Spinal cord (tissue), 9 donors: ENCODE measurements at regions not wholly inside any gene's neighbourhood (a gene's known extent, or its start where the extent isn't known, plus 50 kb on each side); places are given as distances from the start of the nearest gene placed in this dataset.

ENCODE experiments used
- DNase-seq, 6 donors: peaks; one replicate each; pipeline versions ENCODE4 v3.0.0 to v3.0.0-alpha.2; 2013 to 2015; ENCODE audit warnings: low spot score in 6 of 6, low read depth in 4 of 6
- H3K27ac ChIP-seq: one replicate; pipeline ENCODE4 v1.5.1; 2013; ENCODE audit warnings: low read depth, low read length, control low read depth
- H3K27me3 ChIP-seq: one replicate; pipeline ENCODE4 v1.6.1; 2013; ENCODE audit warnings: low read length; ENCODE audit not compliant: control insufficient read depth, insufficient read depth
- H3K36me3 ChIP-seq: one replicate; pipeline ENCODE4 v1.6.1; 2013; ENCODE audit warnings: low read length; ENCODE audit not compliant: control insufficient read depth, insufficient read depth
- H3K4me1 ChIP-seq: one replicate; pipeline ENCODE4 v1.6.1; 2013; ENCODE audit warnings: low read length; ENCODE audit not compliant: control insufficient read depth, insufficient read depth
- H3K4me3 ChIP-seq: one replicate; pipeline ENCODE4 v1.5.1; 2013; ENCODE audit warnings: low read depth, low read length, control low read depth
- H3K9me3 ChIP-seq: one replicate; pipeline ENCODE4 v1.6.1; 2013; ENCODE audit warnings: low read length; ENCODE audit not compliant: control insufficient read depth, insufficient read depth
- WGBS: methylation state at CpG from one replicate; pipeline ENCODE4 v1.1.5; 2013; ENCODE audit warnings: missing lambda C conversion rate; ENCODE audit not compliant: insufficient coverage; 5-methylcytosine and 5-hydroxymethylcytosine counted together
- donor health status: healthy.

DNA sequence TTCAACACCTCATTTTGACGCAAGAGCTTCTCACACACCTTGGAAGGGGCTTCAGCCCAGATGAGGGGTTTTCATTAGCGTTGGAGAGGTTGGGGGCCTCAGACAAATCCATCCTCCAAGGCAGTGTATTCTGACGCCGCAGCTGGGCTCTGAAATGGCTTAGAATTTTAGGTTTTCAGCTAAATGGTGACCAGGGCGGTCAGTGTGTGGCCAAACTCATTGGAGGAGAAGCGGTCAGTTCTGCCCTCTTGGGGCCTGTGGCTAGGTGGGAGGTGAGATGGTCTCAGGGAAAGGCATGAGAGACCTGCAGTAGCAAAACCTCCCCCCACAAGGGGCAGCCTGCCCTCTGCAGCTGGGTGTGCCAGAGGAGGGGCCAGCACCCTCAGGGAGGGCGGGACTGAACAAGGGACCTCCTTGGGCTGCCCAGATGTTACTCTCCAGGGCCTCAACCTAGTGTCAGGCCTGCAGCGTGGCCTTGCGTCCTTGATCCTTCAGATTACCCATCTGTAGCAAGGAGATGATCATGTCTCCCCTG, 155.8 kb downstream of the URI1 start:
- Histone ChIP-seq H3K4me1 (peaks cover 4% of the 10 kb centered on the region), H3K27me3 (no peaks in the 10 kb centered on the region), H3K9me3 (no peaks in the 10 kb centered on the region), H3K4me3 (no peak overlapping the region), H3K27ac (no peak overlapping the region), H3K36me3 (no peaks in the 10 kb centered on the region)
- no peak for DNase-seq
- 88% methylated on average over 5 of the region's 9 CpGs for WGBS

DNA sequence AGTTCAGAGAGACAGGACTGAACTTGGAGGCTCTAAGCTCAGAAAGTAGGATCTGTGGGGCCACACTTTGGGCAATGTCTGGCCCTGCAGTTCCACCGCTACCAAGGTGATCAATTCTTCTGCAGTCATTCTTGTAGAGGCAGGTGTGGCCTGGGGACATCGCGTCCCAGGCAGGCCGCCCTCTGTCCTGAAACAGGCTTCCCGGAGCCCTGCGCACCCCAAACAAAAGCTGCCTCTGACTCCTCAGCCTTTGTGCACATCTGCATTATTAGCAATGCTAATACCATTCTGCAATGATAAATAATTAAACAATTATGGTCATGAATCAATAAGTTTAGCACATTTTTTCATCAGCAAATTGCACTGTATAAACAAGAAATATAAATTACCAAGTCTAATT, 160.2 kb downstream of the URI1 start:
- no peaks in the 10 kb centered on the region for H3K9me3 ChIP-seq
- H3K27me3 ChIP-seq, result no peaks in the 10 kb centered on the region
- H3K27ac ChIP-seq, result no peak overlapping the region
- DNase-seq, result no peak
- WGBS, result 70% methylated on average over 6 of the region's 6 CpGs
- H3K4me3 ChIP-seq, result no peak overlapping the region
- no peaks in the 10 kb centered on the region for H3K4me1 ChIP-seq
- H3K36me3 ChIP-seq, result no peaks in the 10 kb centered on the region

GRCh38 chr19:30102666-30103065, 160.6 kb downstream of the URI1 start:
- WGBS, result 80% methylated on average over 3 of the region's 7 CpGs
- Histone ChIP-seq H3K9me3 (no peaks in the 10 kb centered on the region), H3K27ac (no peak overlapping the region)

DNA sequence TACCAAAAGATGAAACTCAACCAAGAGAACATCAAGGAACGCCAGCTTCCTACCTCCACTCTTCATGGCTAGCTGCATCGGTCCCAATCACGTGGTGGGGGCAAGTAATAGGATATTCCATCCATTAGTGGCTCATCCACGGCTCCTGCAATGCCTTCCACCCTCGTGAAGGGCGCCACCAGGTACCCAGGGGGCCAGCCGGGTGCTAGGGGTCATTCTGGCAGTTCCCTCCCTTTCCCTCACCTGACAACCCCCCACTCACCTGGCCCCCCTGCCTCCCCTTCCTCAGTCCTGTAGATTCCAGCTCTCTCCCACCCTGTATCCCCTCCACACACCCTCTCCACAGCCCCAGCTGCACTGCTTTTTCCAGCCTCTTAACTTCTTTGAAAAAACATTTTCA, 161.9 kb downstream of the URI1 start:
- no peak for DNase-seq
- H3K36me3 ChIP-seq, result no peaks in the 10 kb centered on the region
- H3K27ac ChIP-seq, result no peak overlapping the region
- no peaks in the 10 kb centered on the region for H3K27me3 ChIP-seq
- H3K4me3 ChIP-seq, result no peak overlapping the region
- 95% methylated on average over 7 of the region's 7 CpGs for WGBS
- H3K4me1 ChIP-seq, result no peaks in the 10 kb centered on the region
- H3K9me3 ChIP-seq, result no peaks in the 10 kb centered on the region

More at GRCh38 chr19:30102666-30103065, 160.6 kb downstream of the URI1 start:
- Histone ChIP-seq H3K4me3 (no peak overlapping the region), H3K27me3 (no peaks in the 10 kb centered on the region), H3K4me1 (no peaks in the 10 kb centered on the region), H3K36me3 (no peaks in the 10 kb centered on the region)
- DNase-seq, result no peak

DNA sequence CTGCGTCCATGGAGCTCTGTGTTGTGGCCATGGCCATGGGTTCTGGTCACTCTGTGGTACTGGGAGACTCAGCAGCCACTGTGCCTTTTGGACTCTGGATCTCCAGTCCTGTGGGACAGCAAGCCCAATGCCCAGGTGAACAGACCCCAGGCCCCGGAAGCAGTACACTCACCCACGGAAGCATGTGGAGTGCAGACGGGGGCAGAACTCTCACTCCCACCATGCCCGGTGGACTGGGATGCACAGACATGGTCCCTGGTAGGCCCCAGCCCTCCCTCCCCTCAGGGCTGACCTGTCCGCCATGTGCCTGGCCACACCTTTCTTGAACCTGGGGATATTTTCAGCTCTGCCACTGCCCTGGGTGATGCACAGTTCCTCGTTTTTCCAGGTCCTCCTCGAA, 163.3 kb downstream of the URI1 start:
- H3K27me3 ChIP-seq, result no peaks in the 10 kb centered on the region
- H3K4me1 ChIP-seq, result no peaks in the 10 kb centered on the region
- no peak overlapping the region for H3K4me3 ChIP-seq
- DNase-seq, result no peak
- H3K9me3 ChIP-seq, result no peaks in the 10 kb centered on the region
- no peak overlapping the region for H3K27ac ChIP-seq
- H3K36me3 ChIP-seq, result no peaks in the 10 kb centered on the region
- 93% methylated on average over 8 of the region's 8 CpGs for WGBS

DNA sequence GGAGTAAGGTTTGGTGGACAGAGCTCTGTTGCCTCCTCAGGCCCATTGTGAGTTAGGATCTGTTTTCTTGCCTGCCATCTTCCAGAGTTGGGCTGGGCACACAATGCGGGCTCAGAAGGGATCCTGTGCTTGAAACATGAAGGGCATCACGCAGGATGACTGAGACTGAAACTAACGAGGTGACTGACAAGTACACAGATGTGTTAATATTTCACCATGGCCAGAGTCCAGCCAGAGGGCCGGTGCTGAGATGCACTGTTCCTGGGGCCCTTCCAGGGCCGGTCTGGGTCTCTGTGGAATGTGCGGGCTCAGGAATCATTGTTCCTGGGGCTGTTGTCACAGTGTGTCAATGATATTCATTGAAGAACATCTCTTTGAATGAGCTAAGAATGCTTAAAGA, 163.7 kb downstream of the URI1 start:
- no peaks in the 10 kb centered on the region for H3K27me3 ChIP-seq
- H3K4me3 ChIP-seq, result no peak overlapping the region
- H3K36me3 ChIP-seq, result no peaks in the 10 kb centered on the region
- H3K27ac ChIP-seq, result no peak overlapping the region
- WGBS, result 88% methylated on average over 5 of the region's 6 CpGs
- DNase-seq, result no peak
- H3K4me1 ChIP-seq, result no peaks in the 10 kb centered on the region
- no peaks in the 10 kb centered on the region for H3K9me3 ChIP-seq

DNA sequence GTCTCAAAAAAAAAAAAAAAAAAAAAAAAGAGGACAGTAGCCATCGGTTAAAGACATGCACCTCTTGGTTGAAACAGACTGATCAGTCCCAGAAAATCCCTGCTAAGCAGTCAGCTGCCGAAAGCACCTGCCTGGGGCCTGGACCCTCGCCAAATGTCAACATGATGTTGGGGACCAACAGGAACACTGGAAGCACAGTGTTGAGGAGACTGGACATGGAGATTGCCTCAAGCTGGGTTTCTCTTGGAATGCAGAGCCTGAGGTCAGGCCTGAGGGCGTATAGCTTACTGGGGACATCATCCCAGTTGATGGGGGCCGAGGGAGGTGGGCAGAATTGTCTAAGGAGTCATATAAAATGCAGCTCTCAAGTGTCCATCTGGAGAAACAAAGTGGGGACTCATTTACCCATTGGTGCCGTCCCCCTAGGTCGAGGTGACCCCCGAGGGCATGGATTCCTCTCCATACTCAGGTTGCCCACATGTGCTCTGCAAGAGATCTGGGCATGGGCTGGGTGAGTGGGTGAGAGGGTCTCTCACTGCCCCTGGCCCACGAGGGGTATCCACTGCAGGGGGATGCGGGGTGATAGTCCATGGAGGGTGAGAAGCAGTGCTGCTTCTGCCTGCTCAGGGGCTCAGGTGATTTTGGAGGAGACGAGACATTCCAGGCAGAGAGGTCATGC, 164.5 kb downstream of the URI1 start:
- Histone ChIP-seq H3K4me1 (peaks cover 3% of the 10 kb centered on the region), H3K36me3 (no peaks in the 10 kb centered on the region), H3K27ac (no peak overlapping the region), H3K4me3 (no peak overlapping the region), H3K27me3 (no peaks in the 10 kb centered on the region), H3K9me3 (no peaks in the 10 kb centered on the region)
- 88% methylated on average over 8 of the region's 11 CpGs for WGBS
- no peak for DNase-seq

- WGBS, result 55% methylated on average over 10 of the region's 12 CpGs
- DNase-seq, result peak in 1 of 6 donors; percentile 72
Measured at GRCh38 chr19:30107251-30107650, 165.2 kb downstream of the URI1 start.

GRCh38 chr19:30109565-30109964, 167.5 kb downstream of the URI1 start:
- H3K27ac ChIP-seq, result no peak overlapping the region
- H3K4me3 ChIP-seq, result no peak overlapping the region
- peaks cover 3% of the 10 kb centered on the region for H3K4me1 ChIP-seq
- H3K9me3 ChIP-seq, result no peaks in the 10 kb centered on the region
- H3K27me3 ChIP-seq, result no peaks in the 10 kb centered on the region
- WGBS, result 92% methylated on average over 2 of the region's 5 CpGs
- DNase-seq, result no peak
- H3K36me3 ChIP-seq, result no peaks in the 10 kb centered on the region

More at GRCh38 chr19:30107251-30107650, 165.2 kb downstream of the URI1 start:
- Histone ChIP-seq H3K36me3 (no peaks in the 10 kb centered on the region), H3K4me3 (no peak overlapping the region), H3K27ac (no peak overlapping the region), H3K27me3 (no peaks in the 10 kb centered on the region), H3K4me1 (peaks cover 3% of the 10 kb centered on the region), H3K9me3 (no peaks in the 10 kb centered on the region)
